Sigmoid colon (tissue), 6 donors: ENCODE measurements at regions not wholly inside any gene's neighbourhood (a gene's known extent, or its start where the extent isn't known, plus 50 kb on each side); places are given as distances from the start of the nearest gene placed in this dataset.

Experiments used
- DNase-seq: peaks from one replicate; pipeline ENCODE4 v3.0.0-alpha.2; 2019
- H3K27ac ChIP-seq, 4 donors: fragments of 200-600 bp; sonication (generic); one replicate each; pipeline ENCODE4 v1.5.1; 2016 to 2019; ENCODE audit warnings: mild to moderate bottlenecking in 1 of 4
- H3K27me3 ChIP-seq, 3 donors: fragments of 200-600 bp; sonication (generic); one replicate each; pipeline ENCODE4 v1.5.1; 2019; ENCODE audit warnings: mild to moderate bottlenecking in 1 of 3
- H3K36me3 ChIP-seq, 4 donors: fragments of 200-600 bp; sonication (generic); one replicate each; pipeline ENCODE4 v1.5.1; 2016 to 2019
- H3K4me1 ChIP-seq, 4 donors: fragments of 200-600 bp; sonication (generic); one replicate each; pipeline ENCODE4 v1.5.1; 2017 to 2019
- H3K4me3 ChIP-seq, 4 donors: fragments of 200-600 bp; sonication (generic); one replicate each; pipeline ENCODE4 v1.5.1; 2017 to 2019; ENCODE audit warnings: mild to moderate bottlenecking in 2 of 4, moderate library complexity in 1 of 4
- H3K9me3 ChIP-seq, 4 donors: fragments of 200-600 bp in 3 of 4; sonication (generic) in 3 of 4; one replicate each; pipeline versions ENCODE4 v1.5.1 to v1.6.1; 2013 to 2019
- CTCF ChIP-seq, 4 experiments: fragments of 450-650 bp in 3 of 4; fragments of 200-600 bp in 1 of 4; IDR thresholded peaks; one replicate each; pipeline ENCODE4 v1.5.1; 2016 to 2019; ENCODE audit warnings: antibody characterized with exemption in 4 of 4, mild to moderate bottlenecking in 3 of 4, moderate library complexity in 2 of 4
- EP300 ChIP-seq, 4 donors: sonication (generic); formaldehyde crosslinking; IDR thresholded peaks; one replicate each; pipeline ENCODE4 v1.6.1; 2017; ENCODE audit warnings: antibody characterized with exemption in 4 of 4
- POLR2A ChIP-seq, 2 donors: fragments of 450-650 bp; IDR thresholded peaks; one replicate each; pipeline ENCODE4 v1.6.1; 2016; ENCODE audit warnings: antibody characterized with exemption in 2 of 2, mild to moderate bottlenecking in 2 of 2, moderate library complexity in 2 of 2
- POLR2AphosphoS5 ChIP-seq, 4 donors: sonication (generic); formaldehyde crosslinking; IDR thresholded peaks; one replicate each; pipeline ENCODE4 v1.6.1; 2017; ENCODE audit warnings: antibody characterized with exemption in 4 of 4
- WGBS, 2 donors: extraction: QIAGEN DNeasy Blood & Tissue Kit; methylation state at CpG; one replicate each; pipeline ENCODE4 v1.1.7; 2013; 5-methylcytosine and 5-hydroxymethylcytosine counted together
- intact Hi-C: fragments of 100-400 bp; cut with DNase I; formaldehyde crosslinking; loops from one replicate; pipeline ENCODE4 v1.15.1; 2023
- donor health status: healthy with polysubstance abuse.
- donor health status: healthy.

- Histone ChIP-seq H3K4me3 (no peak overlapping the region), H3K27ac (no peak overlapping the region), H3K4me1 (no peaks in the 10 kb centered on the region), H3K36me3 (no peaks in the 10 kb centered on the region), H3K27me3 (no peaks in the 10 kb centered on the region), H3K9me3 (no peaks in the 10 kb centered on the region)
- 74 to 78% methylated on average over 1 of the region's 1 CpG for WGBS, 2 donors
- intact Hi-C loops = no loop called here
- DNase-seq = no peak
- TF ChIP-seq POLR2A (IDR thresholded peaks at IDR 0.05) = no peak
- no peak for TF ChIP-seq CTCF (IDR thresholded peaks at IDR 0.05)
- no peak for TF ChIP-seq EP300 (IDR thresholded peaks at IDR 0.05)
- TF ChIP-seq POLR2AphosphoS5 (IDR thresholded peaks at IDR 0.05) = no peak
Observed at GRCh38 chr3:194827486-194827885, 141.8 kb downstream of the FAM43A start.

- no peaks in the 10 kb centered on the region for H3K27me3 ChIP-seq
- WGBS, 2 donors = 90 to 91% methylated on average over 6 of the region's 6 CpGs
- H3K9me3 ChIP-seq = no peaks in the 10 kb centered on the region
- no peaks in the 10 kb centered on the region for H3K4me1 ChIP-seq
- H3K36me3 ChIP-seq = no peaks in the 10 kb centered on the region
- H3K27ac ChIP-seq = no peak overlapping the region
- no peak for DNase-seq
- intact Hi-C loops = no loop called here
- TF ChIP-seq POLR2AphosphoS5 (IDR thresholded peaks at IDR 0.05) = no peak
- no peak for TF ChIP-seq CTCF (IDR thresholded peaks at IDR 0.05)
- TF ChIP-seq EP300 (IDR thresholded peaks at IDR 0.05) = no peak
- no peak for TF ChIP-seq POLR2A (IDR thresholded peaks at IDR 0.05)
- H3K4me3 ChIP-seq = no peak overlapping the region
Observed at GRCh38 chr3:194828116-194828515, 142.4 kb downstream of the FAM43A start.

- H3K9me3 ChIP-seq = no peaks in the 10 kb centered on the region
- TF ChIP-seq POLR2AphosphoS5 (IDR thresholded peaks at IDR 0.05) (no peak), CTCF (IDR thresholded peaks at IDR 0.05) (no peak), POLR2A (IDR thresholded peaks at IDR 0.05) (no peak), EP300 (IDR thresholded peaks at IDR 0.05) (no peak)
- DNase-seq = no peak
- no peak overlapping the region for H3K27ac ChIP-seq
- WGBS, 2 donors = 91 to 93% methylated on average over 4 of the region's 4 CpGs
- H3K4me1 ChIP-seq = no peaks in the 10 kb centered on the region
- H3K36me3 ChIP-seq = no peaks in the 10 kb centered on the region
- no peaks in the 10 kb centered on the region for H3K27me3 ChIP-seq
- H3K4me3 ChIP-seq = no peak overlapping the region
- intact Hi-C loops = no loop called here
Observed at GRCh38 chr3:194828926-194829325, 143.2 kb downstream of the FAM43A start.

- intact Hi-C loops = no loop called here
- Histone ChIP-seq H3K27me3 (no peaks in the 10 kb centered on the region), H3K27ac (no peak overlapping the region), H3K9me3 (no peaks in the 10 kb centered on the region), H3K36me3 (no peaks in the 10 kb centered on the region), H3K4me1 (no peaks in the 10 kb centered on the region), H3K4me3 (no peak overlapping the region)
- WGBS, 2 donors = 73 to 76% methylated on average over 6 of the region's 6 CpGs
- no peak for TF ChIP-seq EP300 (IDR thresholded peaks at IDR 0.05)
- no peak for TF ChIP-seq POLR2A (IDR thresholded peaks at IDR 0.05)
- TF ChIP-seq POLR2AphosphoS5 (IDR thresholded peaks at IDR 0.05) = no peak
- no peak for DNase-seq
Observed at GRCh38 chr3:194830401-194830800, 144.7 kb downstream of the FAM43A start.

- 89 to 90% methylated on average over 1 of the region's 1 CpG for WGBS, 2 donors
- intact Hi-C loops = no loop called here
- no peak for TF ChIP-seq CTCF (IDR thresholded peaks at IDR 0.05)
- no peak for TF ChIP-seq POLR2AphosphoS5 (IDR thresholded peaks at IDR 0.05)
- no peak for TF ChIP-seq EP300 (IDR thresholded peaks at IDR 0.05)
- TF ChIP-seq POLR2A (IDR thresholded peaks at IDR 0.05) = no peak
Observed at GRCh38 chr3:194830978-194831377, 145.3 kb downstream of the FAM43A start.

More at GRCh38 chr3:194830978-194831377, 145.3 kb downstream of the FAM43A start:
- Histone ChIP-seq H3K27ac (no peak overlapping the region), H3K4me3 (no peak overlapping the region), H3K27me3 (no peaks in the 10 kb centered on the region), H3K9me3 (no peaks in the 10 kb centered on the region), H3K36me3 (no peaks in the 10 kb centered on the region), H3K4me1 (no peaks in the 10 kb centered on the region)
- no peak for DNase-seq
